ENCODE measurements at regions not wholly inside any gene's neighbourhood (a gene's known extent, or its start where the extent isn't known, plus 50 kb on each side); places are given as distances from the start of the nearest gene placed in this dataset.
A peak's percentile ranks its signal among the peaks of the same experiment; 100 is the strongest.
"Not testable (repeated sequence)": the region's sequence is repeated elsewhere in the genome, so short reads cannot be mapped to it uniquely, and the experiment has no call there.

- no peak for DNase-seq
Measured at GRCh38 chr21:31448496-31448895, 104.4 kb upstream of the TIAM1 start.

GRCh38 chr21:31447505-31447904 lies 103.4 kb upstream of the TIAM1 start:
- no peak for DNase-seq

GRCh38 chr21:31446226-31446855 lies 102.3 kb upstream of the TIAM1 start:
- DNase-seq: peak; percentile 21

- no peak for DNase-seq
Measured at GRCh38 chr21:31445137-31445536, 101.1 kb upstream of the TIAM1 start.

DNA sequence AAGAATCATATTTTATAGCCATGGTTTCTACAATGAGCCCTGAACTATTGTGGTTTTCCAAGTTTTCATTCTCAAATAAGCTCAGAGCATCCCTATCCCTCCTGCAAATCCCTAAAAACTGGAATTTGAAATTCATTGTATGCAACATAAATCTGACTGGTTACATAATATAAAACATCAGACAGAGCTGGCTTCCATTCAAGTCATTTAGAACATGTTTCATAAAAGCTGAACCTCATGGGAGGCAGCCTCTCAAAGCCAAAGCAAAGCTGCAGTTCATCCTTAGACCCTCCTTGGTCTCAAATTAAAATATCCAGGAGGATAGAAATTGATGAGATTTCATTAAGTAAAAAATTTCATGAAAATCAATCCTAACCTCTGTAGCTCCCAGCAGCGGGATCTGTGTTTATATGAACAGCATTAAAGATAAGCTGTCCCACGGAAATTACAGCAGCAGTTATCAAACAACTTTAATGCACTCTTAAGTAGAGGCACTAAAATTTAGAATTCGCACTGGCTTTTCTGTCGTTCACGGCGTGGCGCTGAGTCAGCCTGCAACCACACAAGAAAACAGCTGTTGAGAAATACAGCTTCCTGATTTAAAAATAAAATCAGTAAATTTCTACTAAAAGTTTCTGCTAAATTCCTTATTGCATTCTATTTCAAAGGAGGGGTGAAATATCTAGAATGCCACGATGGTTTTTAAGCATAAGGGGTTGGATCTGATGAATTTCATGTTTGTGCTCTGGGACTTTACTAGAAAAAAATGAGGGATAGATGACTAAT lies 99.9 kb upstream of the TIAM1 start:
- DNase-seq: peak; percentile 13

DNA sequence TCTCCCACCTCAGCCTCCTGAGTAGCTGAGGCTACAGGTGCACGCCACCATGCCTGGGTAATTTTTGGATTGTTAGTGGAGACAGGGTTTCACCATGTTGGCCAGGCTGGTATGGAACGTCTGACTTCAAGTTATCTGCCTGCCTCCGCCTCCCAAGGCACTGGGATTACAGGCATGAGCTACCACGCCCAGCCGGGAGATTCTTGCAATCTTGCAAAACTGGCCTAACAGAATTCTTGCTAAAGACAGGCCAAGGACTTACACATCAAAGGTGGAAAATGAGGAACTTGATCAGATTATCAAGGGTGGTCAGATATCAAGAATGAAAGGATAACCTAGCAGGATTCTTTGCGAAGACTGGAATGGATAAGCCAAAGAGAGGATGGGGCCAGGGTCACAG lies 98.3 kb upstream of the TIAM1 start:
- DNase-seq: no peak

DNA sequence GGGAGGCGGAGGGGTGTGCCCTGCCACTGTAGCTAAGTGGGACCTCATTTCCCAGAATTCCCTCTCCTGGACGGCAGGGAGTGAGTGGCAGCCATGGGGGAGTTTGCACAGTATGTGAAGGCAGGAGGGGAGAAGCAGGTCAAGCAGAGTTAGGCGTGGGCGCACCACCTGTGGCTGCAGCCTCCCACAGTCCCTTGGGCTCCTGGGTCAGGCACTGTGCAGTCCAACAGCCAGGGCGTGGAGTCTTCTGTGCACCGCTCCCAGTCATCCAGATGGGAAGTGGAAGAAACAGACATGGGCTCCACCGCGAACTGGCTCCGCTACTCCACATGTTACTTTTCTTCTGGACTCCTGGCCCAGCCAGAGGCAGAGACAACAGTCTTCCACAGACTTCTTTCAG lies 85.4 kb upstream of the TIAM1 start:
- DNase-seq: no peak

DNA sequence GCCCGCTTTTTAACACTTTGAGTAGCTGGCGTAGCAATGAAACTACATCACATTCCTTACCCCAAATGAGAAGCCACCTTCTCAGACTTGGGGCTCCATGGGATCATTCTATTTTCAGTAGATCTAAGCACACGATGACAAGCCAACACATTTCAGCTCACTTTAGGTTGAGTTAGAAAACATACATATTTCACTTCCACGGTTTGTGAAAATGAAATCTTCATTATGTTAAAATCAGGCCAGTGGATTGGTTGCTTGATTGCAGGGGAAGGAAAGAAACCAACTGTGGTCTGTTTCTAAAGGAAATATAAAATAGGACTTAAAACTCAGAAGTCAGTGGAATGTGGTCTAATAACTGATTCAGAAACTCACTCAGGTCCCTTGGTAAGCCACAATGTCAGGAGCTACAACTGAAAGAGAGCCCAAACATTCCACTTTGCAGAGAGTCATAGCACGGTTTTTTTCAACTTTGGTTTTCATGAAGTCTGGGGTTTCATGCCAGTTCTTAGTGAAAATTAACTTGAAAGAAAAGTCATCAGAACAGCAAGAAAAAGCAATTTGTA lies 82.3 kb upstream of the TIAM1 start:
- no peak for DNase-seq

DNA sequence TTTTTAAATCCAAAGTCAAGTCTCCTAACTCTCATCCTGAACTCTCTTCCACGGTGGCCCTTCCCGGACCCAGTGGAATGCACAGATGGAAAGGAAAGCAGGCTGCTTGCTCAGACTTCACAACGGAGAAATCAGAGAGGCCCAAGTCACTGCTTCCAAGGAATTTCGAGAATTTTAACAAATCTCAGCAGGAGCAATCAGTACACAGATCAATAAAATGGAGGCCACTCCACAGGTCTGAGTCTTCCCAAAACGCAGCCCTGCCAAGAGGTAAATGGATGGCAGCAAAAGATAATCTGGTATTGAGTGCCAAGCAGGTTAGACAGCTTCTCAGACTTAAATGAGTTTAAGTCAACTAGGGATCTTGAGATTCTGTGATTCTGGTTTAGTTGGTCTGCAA lies 81.1 kb upstream of the TIAM1 start:
- no peak for DNase-seq

GRCh38 chr21:31424058-31424457 lies 80.0 kb upstream of the TIAM1 start:
- DNase-seq: no peak

DNA sequence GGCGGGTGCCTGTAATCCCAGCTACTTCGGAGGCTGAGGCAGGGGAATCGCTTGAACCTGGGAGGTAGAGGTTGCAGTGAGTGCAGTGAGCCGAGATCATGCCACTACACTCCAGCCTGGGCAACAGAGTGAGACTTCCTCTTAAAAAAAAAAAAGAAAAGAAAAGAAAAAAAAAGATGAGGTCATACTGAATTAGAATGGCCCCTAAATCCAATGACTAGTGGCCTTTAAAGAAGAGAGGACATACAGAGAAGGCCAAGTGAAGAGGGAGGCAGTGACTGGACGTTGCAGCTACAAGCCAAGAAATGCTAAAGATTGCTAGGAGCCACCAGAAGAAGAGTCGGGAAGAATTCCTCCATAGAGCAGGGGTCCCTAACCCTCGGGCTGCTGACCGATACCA lies 76.9 kb upstream of the TIAM1 start:
- DNase-seq: no peak

DNA sequence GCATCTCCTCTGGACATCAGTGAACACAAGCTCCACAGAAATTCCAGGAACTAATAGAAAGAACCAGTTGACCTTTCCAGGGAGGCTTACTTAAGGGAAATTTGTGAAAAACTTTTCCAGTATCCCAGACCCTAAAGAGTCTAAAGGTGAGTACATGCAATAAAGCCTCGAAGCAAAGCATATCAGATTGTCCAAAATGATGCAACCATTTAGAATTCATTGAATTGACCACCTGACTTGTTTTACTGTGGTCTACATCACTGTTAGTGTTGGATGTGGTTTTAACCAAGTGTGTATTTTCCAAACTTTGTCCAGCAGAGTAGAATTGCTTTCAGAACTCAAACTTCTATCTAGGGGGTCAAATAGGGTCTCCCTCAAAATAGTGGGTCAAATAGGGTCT lies 76.3 kb upstream of the TIAM1 start:
- no peak for DNase-seq

DNA sequence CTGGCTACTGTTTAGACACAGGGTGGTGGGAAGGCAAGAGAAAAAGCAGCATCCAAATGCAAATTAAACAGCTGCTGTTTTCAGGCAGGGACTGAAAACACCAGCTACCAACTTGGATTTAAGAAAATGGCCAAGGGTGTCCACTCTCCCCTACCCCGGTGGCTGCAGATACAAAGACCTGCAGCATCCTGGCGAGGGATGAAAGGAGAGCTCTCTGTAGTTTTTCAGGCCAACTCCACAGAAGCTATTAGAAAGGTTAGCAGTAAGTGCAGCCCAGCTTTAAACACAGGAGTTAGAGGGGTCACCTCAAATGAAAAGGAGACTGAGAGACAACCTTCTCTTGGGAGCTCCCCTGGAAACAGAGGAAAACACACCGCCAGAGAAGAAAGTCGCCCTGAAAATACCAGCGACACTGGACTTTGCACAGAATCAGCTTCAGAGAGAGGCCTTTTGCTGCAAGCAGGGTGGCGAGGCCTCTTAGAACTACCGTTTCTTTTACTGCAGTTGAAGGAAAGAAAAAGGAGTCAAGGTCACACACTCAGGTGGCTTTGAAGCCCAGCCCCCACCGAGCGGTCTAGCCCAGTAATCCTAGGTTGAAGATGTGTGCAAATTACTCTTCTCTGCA lies 74.4 kb upstream of the TIAM1 start:
- no peak for DNase-seq

GRCh38 chr21:31417214-31417613 lies 73.2 kb upstream of the TIAM1 start:
- not testable (repeated sequence) for DNase-seq

- no peak for DNase-seq
Measured at GRCh38 chr21:31416465-31416864, 72.4 kb upstream of the TIAM1 start.

- no peak for DNase-seq
Measured at GRCh38 chr21:31414263-31415000, 70.4 kb upstream of the TIAM1 start.

DNA sequence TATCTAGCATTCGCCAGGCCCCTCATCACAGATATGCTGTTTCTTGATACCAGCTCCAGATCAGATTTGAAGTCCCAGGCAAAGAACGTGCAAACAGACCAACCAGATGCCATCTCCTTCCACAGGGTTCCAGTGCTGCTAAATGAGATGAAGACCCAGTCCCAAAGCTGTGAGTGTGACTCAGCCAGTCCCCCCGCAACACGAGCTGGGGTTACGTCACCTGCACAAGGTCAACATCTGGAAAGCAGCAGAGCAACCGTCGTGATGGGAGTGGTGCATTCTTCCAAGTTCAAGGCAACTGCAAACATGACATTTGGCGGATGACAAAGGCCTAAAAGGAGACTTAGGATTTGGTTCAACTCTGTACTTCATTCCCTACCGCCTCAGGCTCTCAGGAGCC lies 69.6 kb upstream of the TIAM1 start:
- no peak for DNase-seq

DNA sequence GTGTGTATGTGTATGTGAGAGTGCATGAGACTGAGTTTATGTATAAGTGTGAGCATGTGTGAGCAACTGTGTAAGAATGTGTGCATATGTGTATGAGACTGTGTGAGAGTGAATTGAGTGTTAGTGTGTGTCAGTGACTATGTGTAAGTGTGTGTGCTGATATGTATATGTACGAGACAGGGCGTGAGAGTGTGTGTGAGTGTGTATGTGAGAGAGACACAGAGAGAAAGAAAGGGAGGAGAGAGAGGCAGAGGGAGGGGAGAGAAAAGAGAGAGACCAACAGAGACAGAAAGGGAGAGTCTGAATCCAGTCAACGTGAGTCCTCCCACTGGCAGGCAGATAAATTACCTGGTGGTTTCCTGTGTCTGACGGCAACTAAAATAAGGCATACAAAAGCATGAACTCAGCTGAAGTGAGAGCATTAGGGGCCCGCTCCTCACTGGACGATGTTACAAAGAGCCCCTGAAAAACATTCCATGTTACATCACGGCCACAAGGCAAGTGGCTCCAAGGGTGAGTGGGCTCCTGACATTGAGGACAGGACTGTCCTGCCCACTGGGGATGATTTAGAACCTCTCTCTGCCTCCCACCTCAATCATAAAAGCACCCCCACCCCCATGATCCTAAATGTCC lies 66.6 kb upstream of the TIAM1 start:
- DNase-seq: peak; percentile 6

GRCh38 chr21:31409831-31410487 lies 65.9 kb upstream of the TIAM1 start:
- no peak for DNase-seq

DNA sequence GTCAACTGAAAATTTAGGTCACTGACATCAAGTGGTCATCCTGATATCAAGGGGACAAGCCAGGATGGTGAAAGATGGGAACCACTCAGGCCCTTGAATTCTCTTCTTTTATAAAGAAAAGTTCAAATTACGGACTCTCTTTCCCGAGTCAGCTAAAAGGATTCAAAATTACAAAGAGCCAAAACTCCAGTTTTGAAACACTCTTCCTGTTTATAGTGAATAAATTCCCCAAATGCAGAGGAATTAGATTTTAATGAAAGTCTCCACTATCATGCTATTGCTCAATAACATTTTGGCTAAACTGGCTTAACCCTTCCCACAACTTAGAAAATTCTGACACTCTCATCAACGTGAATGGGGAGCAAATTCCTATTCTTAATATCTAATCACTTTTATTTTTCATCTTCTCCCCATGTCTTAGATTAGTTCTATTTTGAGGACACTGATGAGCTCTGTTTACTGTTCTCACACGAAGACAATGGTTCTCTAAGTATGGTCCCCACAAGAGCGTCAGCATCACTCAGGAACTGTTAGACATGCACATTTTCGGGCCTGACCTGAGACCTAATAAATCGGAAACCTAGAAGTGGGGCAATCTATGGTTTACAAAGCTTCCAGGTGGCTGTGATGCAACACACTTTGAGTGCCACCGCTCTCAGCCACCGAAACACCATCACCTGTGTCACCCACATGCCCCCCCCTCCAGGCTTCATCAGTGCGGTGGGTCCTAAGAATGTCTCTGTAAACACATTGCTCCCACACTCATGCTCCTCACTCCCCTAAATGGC lies 64.4 kb upstream of the TIAM1 start:
- DNase-seq: no peak

- no peak for DNase-seq
Measured at GRCh38 chr21:31406510-31406909, 62.4 kb upstream of the TIAM1 start.

Data from CD4-positive, alpha-beta T cell treated with Interferon gamma for 1 hour (primary cell).